C4-2B (cell line): ENCODE measurements at regions not wholly inside any gene's neighbourhood (a gene's known extent, or its start where the extent isn't known, plus 50 kb on each side); places are given as distances from the start of the nearest gene placed in this dataset.

ENCODE experiments used
- H3K27ac ChIP-seq: fragments of 450-650 bp; 2 replicates; pipeline ENCODE4 v1.5.1; 2017
- CTCF ChIP-seq: fragments of 450-650 bp; conservative IDR thresholded peaks from 2 replicates; pipeline ENCODE4 v1.5.1; 2017; ENCODE audit warnings: mild to moderate bottlenecking
- ZFX ChIP-seq: fragments of 450-650 bp; IDR thresholded peaks from 2 replicates; pipeline ENCODE4 v1.6.1; 2017

DNA sequence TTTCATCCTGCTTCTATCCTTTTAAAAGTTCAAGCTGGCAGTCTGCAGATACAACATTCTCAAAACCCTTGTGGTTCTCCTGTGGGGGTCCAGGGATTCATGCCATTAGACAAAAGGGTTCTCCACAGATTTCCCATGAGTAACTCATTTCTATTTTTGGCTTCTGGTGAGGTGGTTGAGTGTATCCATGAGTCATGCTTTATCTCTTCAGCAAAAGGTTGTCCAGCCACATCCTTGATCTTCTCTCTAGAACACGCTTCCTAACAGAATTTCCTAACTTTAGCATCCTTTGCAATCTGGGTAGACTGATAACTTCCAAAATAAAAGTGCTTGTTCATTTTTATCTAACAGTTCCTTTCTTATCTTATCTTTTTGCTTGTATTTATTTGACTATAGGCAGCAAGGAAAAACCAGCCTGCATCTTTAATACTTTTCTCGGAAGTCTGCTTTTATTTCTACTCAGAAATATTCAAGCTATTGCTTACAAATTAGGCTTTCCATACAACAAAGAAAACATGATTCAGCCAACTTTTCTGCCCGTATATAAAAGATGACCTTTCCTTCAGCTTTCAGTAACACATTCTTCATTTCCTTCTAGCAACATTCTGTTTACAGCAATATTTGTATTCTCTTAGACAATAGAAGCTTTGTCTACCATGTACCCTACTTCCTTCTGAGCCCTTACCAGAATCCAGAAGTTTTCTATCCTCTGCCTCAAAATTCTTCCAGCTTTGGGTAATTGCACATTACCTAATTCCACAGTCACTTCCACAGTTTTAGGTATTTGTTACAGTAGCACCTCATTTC is 79.3 kb upstream of the IL6 start:
- no peak overlapping the region for H3K27ac ChIP-seq
- TF ChIP-seq CTCF (no peak), ZFX (no peak)

GRCh38 chr7:22645418-22646181 is 81.4 kb upstream of the IL6 start:
- TF ChIP-seq ZFX (no peak), CTCF (no peak)

DNA sequence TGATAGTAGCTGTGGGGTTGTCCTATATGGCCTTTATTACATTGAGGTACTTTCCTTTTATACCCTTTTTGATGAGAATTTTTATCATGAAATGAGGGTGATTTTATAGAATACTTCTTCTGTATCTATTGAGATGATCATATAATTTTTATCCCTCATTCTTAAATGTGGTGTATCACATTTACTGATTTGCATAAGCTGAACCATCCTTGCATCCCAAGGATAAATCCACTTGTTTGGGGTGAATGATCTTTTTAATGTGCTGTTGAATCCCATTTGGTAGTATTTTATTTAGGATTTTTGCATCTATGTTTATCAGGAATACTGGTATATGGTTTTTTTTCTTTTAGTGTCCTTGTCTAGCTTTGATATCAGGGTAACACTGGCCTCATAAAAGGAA is 84.5 kb upstream of the IL6 start:
- H3K27ac ChIP-seq, result no peak overlapping the region
- TF ChIP-seq ZFX (no peak), CTCF (no peak)

More at GRCh38 chr7:22645418-22646181, 81.4 kb upstream of the IL6 start:
- H3K27ac ChIP-seq, result no peak overlapping the region

GRCh38 chr7:22640269-22640668 is 86.7 kb upstream of the IL6 start:
- TF ChIP-seq ZFX (no peak), CTCF (no peak)
- no peak overlapping the region for H3K27ac ChIP-seq

DNA sequence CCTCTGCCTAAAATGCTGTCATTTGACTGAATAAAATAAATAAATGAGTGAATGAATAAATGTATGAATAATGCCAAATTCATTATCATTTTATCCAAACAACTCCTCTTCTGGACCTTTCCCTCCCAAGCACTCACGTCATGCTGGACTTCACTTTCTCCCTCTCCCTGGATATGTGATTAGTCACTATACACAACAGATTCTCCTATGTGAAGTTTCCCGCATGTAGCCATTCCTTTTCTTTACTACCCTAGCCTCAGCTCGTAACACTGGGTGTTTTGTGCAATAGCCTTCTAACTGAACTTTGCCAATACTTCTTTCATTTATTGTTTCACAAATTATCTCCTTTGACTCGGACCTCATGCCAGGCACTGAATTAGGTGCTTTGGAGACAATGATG is 87.6 kb upstream of the IL6 start:
- no peak overlapping the region for H3K27ac ChIP-seq
- TF ChIP-seq CTCF, result no peak
- TF ChIP-seq ZFX, result no peak

- TF ChIP-seq ZFX (no peak), CTCF (no peak)
- H3K27ac ChIP-seq, result no peak overlapping the region
Observed at GRCh38 chr7:22635349-22635748, 91.7 kb upstream of the IL6 start.

DNA sequence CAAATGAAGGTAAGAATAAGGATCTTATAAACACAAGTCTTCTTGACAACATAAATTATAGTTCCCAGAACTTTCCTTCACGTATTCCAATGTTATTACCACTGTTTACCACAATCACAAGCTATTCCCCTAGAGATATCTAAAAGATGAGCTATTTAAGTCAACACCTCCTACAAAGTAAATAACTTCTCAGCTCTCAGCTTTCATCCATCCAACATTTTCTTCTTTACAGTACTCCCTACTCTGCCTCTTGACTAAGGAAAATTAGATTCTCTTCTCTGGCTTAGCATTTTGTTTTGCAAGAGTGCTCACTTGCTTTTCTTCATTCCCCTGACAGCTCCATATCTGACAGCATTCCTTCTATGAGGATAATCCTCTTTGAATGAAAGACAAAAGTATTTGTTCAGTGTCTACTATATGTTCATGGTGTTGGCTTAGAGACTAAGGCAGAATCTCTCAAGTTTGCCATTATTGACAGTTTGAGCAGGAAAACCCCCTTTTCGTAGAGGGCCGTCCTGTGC is 93.0 kb upstream of the IL6 start:
- H3K27ac ChIP-seq, result no peak overlapping the region
- TF ChIP-seq ZFX (no peak), CTCF (no peak)
